HEK293T (cell line): ENCODE measurements at regions not wholly inside any gene's neighbourhood (a gene's known extent, or its start where the extent isn't known, plus 50 kb on each side); places are given as distances from the start of the nearest gene placed in this dataset.

Experiments
- ARNT ChIP-seq: fragments of 450-650 bp; IDR thresholded peaks from 2 replicates; pipeline ENCODE4 v1.6.1; 2017; ENCODE audit warnings: mild to moderate bottlenecking
- BHLHE40 ChIP-seq: fragments of 450-650 bp; IDR thresholded peaks from 2 replicates; pipeline ENCODE4 v1.6.1; 2016; ENCODE audit warnings: mild to moderate bottlenecking, moderate library complexity, borderline replicate concordance
- FOXA1 ChIP-seq: fragments of 450-650 bp; IDR thresholded peaks from 2 replicates; pipeline ENCODE4 v1.6.1; 2016; ENCODE audit warnings: mild to moderate bottlenecking
- FOXK2 ChIP-seq: fragments of 450-650 bp; IDR thresholded peaks from 2 replicates; pipeline ENCODE4 v1.6.1; 2016; ENCODE audit warnings: mild to moderate bottlenecking
- FOXM1 ChIP-seq: fragments of 450-650 bp; IDR thresholded peaks from 2 replicates; pipeline ENCODE4 v1.6.1; 2017; ENCODE audit warnings: mild to moderate bottlenecking, borderline replicate concordance
- NFRKB ChIP-seq: fragments of 450-650 bp; IDR thresholded peaks from 2 replicates; pipeline ENCODE4 v1.6.1; 2016; ENCODE audit warnings: mild to moderate bottlenecking, moderate library complexity
- SUZ12 ChIP-seq: fragments of 450-650 bp; IDR thresholded peaks from 2 replicates; pipeline ENCODE4 v1.6.1; 2016; ENCODE audit warnings: mild to moderate bottlenecking
- ZNF384 ChIP-seq: fragments of 450-650 bp; IDR thresholded peaks from 2 replicates; pipeline ENCODE4 v1.6.1; 2016
- TF ChIP-seq, protein P1 (sequence below): fragments of 450-650 bp; IDR thresholded peaks from 2 replicates; pipeline ENCODE4 v1.6.1; 2016

DNA sequence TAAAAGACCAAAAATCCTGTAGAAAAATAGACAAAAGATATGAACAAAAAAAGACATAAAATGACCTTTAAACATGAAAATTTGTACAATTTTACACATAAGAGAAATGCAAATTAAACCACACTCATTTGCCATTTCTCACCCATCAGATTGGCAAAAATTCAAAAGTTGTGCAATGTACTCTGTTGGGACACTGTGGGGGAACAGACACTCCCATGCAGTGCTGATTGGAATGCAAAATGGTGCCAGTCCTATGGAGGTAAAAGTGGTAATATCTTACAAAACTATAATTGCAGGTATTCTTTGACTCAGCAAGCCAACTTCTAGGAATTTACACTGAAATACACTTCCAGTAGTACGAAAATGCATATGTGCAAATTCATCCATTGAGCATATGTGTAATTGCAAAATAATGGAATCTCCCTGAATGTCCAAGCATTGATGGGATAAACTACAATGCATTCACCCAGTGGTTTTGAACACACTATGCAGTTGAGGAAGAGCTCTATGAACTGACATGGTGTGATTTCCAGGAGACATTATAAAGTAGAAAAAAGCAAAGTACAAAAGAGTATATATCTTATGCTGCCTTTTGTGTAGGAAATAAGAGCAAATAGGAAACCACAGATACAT lies 201.8 kb upstream of the ZNF521 start:
- TF ChIP-seq SUZ12, result no peak
- TF ChIP-seq, protein P1, sequence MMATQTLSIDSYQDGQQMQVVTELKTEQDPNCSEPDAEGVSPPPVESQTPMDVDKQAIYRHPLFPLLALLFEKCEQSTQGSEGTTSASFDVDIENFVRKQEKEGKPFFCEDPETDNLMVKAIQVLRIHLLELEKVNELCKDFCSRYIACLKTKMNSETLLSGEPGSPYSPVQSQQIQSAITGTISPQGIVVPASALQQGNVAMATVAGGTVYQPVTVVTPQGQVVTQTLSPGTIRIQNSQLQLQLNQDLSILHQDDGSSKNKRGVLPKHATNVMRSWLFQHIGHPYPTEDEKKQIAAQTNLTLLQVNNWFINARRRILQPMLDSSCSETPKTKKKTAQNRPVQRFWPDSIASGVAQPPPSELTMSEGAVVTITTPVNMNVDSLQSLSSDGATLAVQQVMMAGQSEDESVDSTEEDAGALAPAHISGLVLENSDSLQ, result no peak
- no peak for TF ChIP-seq FOXA1
- no peak for TF ChIP-seq ARNT
- TF ChIP-seq ZNF384, result no peak
- TF ChIP-seq FOXK2, result no peak
- TF ChIP-seq FOXM1, result no peak
- TF ChIP-seq NFRKB, result no peak
- no peak for TF ChIP-seq BHLHE40
